Choroid plexus epithelial cell (primary cell): ENCODE measurements at regions not wholly inside any gene's neighbourhood (a gene's known extent, or its start where the extent isn't known, plus 50 kb on each side); places are given as distances from the start of the nearest gene placed in this dataset.
"Not testable (repeated sequence)": the region's sequence is repeated elsewhere in the genome, so short reads cannot be mapped to it uniquely, and the experiment has no call there.

Source experiments
- DNase-seq: peaks from one replicate; pipeline ENCODE4 v3.0.0-alpha.2; 2010; ENCODE audit warnings: low read depth
- H3K4me3 ChIP-seq: 2 replicates; pipeline ENCODE4 v1.5.1; 2011; ENCODE audit warnings: low read depth, mild to moderate bottlenecking, control low read depth, low read length, moderate library complexity
- TF ChIP-seq, protein P1 (sequence below): conservative IDR thresholded peaks from 2 replicates; pipeline ENCODE4 v1.5.1; 2011; ENCODE audit warnings: low read depth, mild to moderate bottlenecking, control low read depth, inconsistent platforms, low read length, moderate library complexity

DNA sequence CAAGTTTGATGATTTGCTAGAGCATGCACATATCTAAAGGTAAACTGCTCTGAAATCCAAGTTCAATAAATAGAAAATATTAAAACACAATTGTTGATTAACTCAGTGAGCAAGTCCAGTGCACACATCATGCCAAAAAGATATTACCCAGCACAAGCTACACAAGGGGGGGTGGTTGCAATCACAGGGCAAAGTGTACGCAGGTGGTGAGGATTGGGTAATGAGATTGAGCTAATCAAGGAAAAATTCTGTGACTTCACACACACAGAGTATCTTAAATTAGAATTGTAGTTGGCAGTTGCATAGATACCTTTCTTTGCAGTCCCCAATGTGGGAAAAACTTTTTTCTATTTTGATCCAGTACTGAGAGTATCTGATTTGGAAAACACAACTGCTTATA lies 156.1 kb upstream of the NTRK2 start:
- no peak for DNase-seq

DNA sequence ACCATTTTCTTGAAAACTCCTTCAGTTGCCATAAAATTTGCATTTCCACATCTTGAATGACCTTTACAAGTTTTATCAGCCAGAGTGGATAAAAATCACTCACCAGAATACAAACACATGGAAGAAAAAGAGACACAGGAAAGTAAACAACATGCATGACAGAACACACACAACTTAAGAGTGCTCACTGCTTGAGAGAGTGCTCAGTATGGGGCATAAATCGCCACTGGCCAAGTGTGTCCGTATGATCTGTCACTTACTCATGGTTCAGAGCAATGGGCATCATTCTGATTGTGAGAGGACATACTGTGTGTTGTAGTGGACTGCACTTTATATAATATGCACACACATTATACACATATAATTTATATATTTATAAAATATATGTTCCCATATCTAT lies 155.6 kb upstream of the NTRK2 start:
- TF ChIP-seq, protein P1, sequence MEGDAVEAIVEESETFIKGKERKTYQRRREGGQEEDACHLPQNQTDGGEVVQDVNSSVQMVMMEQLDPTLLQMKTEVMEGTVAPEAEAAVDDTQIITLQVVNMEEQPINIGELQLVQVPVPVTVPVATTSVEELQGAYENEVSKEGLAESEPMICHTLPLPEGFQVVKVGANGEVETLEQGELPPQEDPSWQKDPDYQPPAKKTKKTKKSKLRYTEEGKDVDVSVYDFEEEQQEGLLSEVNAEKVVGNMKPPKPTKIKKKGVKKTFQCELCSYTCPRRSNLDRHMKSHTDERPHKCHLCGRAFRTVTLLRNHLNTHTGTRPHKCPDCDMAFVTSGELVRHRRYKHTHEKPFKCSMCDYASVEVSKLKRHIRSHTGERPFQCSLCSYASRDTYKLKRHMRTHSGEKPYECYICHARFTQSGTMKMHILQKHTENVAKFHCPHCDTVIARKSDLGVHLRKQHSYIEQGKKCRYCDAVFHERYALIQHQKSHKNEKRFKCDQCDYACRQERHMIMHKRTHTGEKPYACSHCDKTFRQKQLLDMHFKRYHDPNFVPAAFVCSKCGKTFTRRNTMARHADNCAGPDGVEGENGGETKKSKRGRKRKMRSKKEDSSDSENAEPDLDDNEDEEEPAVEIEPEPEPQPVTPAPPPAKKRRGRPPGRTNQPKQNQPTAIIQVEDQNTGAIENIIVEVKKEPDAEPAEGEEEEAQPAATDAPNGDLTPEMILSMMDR = no peak
- no peak for DNase-seq
- H3K4me3 ChIP-seq = no peak overlapping the region

More for the DNA sequence above, 156.1 kb upstream of the NTRK2 start:
- TF ChIP-seq, protein P1 = no peak
- no peak overlapping the region for H3K4me3 ChIP-seq

DNA sequence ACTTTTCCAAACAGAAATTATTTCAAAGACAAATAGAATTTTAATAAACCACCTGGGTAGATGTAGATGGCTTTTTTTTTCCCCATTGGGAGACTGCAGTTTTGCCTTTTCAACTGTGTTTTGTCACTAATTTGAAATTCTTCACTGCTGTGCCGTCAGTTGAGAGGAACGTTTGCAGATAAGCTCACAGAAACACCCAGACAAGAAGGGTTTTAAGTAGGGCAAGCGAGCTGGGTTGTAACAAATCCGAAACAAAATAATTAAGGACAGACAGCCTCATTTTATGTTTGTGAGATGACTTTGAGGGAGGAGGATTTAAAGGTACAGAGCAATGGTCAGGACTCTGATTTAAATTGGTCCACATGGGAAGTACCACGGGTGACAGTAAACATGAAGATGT lies 155.1 kb upstream of the NTRK2 start:
- no peak for DNase-seq
- no peak overlapping the region for H3K4me3 ChIP-seq
- TF ChIP-seq, protein P1 = no peak

DNA sequence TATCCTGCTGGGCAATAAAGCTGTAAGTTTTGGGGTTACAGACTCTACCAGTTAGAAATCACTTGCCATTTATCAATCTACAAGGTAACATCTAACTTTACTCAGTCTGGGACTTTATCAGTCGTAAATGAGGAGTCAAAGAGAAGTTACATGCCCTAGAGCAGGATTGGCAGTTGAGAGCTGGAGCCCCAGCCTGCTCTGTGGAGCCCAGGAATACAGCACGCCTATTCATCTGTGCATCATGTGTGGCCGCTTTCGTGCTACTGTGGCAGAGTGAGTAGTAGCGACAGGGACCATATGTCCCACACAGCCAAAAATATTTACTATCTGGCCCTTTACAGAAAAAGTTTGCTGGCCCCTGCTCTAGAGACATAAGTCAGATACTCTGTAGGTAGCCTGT lies 152.5 kb upstream of the NTRK2 start:
- DNase-seq = no peak
- H3K4me3 ChIP-seq = no peak overlapping the region
- TF ChIP-seq, protein P1 = no peak

DNA sequence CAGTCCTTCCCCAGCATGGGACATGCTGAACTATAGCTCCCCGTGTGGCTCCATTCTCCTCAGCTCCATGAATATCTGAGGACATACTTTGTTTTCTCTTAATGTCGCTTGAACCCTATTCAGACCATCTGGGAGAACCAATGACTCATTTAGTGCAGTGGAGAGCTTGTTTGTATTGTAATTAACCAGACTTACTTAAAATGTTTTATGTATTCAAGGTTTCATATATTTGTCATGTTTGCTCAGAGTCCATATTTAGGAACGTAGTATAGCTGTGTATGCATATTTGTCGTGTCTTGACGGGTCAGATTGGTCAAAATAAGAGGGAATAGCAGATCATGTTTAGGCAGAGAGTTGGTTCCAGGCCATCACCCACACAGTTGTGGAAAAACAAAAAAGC lies 150.1 kb upstream of the NTRK2 start:
- no peak for DNase-seq
- H3K4me3 ChIP-seq = no peak overlapping the region
- TF ChIP-seq, protein P1 = no peak

DNA sequence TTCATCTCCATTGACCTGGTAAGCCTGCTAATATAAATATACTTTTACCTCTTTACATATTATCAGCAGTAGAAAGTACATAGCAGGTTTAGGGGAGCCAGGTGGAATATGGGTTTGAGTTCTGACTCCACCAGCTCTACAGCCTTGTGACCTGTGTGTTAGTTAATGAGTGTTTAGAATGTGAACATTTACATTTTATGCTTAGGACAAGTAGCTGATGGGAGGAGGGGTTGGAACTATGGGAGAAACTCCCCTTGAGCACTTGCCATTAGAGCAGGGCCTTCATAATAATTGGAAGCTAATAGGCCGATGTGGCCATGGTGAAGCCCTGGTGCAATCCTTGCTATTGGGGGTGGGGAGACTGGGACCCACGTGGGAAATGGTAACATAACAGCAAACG lies 148.3 kb upstream of the NTRK2 start:
- TF ChIP-seq, protein P1 = no peak
- no peak for DNase-seq
- no peak overlapping the region for H3K4me3 ChIP-seq

DNA sequence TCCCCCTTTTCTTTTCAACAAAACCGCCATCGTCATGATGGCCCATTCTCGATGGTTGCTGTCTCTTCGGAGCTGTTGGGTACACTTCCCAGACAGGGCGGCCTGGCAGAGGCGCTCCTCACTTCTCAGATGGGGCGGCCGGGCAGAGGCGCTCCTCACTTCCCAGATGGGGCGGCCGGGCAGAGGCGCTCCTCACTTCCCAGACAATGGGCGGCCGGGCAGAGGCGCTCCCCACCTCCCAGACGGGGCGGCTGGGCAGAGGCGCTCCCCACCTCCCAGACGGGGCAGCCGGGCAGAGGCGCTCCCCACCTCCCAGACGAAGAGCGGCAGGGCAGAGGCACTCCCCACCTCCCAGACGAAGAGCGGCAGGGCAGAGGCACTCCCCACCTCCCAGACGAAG lies 143.3 kb upstream of the NTRK2 start:
- not testable (repeated sequence) for H3K4me3 ChIP-seq, DNase-seq

DNA sequence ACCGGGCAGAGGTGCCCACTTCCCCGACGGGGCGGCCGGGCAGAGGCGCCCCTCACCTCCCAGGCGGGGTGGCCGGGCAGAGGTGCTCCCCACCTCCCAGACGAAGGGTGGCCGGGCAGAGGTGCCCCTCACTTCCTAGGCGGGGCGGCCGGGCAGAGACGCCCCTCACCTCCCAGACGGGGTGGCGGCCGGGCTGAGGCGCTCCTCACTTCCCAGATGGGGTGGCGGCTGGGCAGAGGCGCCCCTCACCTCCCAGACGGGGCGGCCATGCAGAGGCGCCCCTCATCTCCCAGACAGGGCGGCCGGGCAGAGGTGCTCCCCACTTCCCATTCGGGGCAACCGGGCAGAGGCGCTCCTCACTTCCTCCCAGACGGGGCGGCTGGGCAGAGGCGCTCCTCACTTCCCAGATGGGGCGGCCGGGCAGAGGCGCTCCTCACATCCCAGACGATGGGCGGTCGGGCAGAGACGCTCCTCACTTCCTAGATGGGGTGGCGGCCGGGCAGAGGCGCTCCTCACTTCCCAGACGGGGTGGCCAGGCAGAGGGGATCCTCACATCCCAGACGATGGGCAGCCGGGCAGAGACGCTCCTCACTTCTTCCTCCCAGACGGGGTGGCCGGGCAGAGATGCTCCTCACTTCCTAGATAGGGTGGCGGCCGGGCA lies 142.3 kb upstream of the NTRK2 start:
- DNase-seq, H3K4me3 ChIP-seq: not testable (repeated sequence)

DNA sequence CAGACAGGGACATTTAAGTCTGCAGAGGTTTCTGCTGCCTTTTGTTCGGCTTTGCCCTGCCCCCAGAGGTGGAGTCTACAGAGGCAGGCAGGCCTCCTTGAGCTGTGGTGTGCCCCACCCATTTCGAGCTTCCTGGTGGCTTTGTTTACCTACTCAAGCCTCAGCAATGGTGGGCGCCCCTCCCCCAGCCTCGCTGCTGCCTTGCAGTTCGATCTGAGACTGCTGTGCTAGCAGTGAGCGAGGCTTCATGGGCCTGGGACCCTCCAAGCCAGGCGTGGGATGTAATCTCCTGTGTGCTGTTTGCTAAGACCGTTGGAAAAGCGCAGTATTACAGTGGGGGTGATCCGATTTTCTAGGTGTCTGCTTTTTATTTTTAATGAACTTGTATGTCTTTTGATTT lies 133.6 kb upstream of the NTRK2 start:
- H3K4me3 ChIP-seq, DNase-seq: not testable (repeated sequence)
